ENCODE measurements at regions not wholly inside any gene's neighbourhood (a gene's known extent, or its start where the extent isn't known, plus 50 kb on each side); places are given as distances from the start of the nearest gene placed in this dataset.

DNA sequence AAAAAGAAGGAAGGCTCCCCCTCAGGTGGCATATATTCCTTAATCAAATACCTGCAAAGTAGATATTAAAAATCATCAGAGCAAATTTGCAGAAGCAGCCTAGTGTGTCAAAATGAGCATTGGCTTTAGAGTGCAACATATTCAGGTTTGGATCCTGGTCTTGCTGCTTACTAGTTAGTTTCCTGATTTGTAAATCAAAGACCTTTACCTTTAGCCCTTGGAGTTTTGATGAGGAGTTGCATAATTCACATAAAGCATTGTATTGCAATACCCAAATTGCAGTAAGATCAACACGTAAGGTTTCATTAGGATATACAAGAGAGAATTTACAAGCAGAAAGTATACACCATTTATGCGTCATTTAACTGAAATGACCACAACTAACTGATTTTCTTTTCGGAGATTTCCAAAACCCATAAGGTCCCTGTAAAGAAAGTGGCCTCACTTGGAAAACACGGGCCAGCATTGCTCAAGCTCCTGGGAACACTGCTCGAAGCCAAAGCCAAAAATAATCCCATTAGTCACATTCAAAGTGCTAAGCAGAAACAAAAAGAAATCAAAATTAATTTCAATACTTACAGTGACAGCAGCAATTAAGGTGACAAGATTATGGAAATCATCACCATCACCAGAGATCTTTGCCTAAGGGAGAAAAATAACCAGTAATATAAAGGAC lies 415.9 kb upstream of the ERCC4 start:
- no peak for DNase-seq
- Histone ChIP-seq H3K4me1 (ENCODE audit: control insufficient read depth, insufficient read depth, low read length) (no peaks in the 10 kb centered on the region), H3K27ac (ENCODE audit: low read length) (no peak overlapping the region), H3K36me3 (ENCODE audit: control insufficient read depth, insufficient read depth, low read length) (no peaks in the 10 kb centered on the region), H3K9me3 (ENCODE audit: control insufficient read depth, low read depth, low read length) (no peaks in the 10 kb centered on the region), H3K27me3 (ENCODE audit: control insufficient read depth, insufficient read depth, low read length) (no peaks in the 10 kb centered on the region), H3K4me3 (ENCODE audit: low read length) (no peak overlapping the region)
- 90% methylated on average over 3 of the region's 5 CpGs for WGBS (ENCODE audit: insufficient coverage, low lambda C conversion rate)

DNA sequence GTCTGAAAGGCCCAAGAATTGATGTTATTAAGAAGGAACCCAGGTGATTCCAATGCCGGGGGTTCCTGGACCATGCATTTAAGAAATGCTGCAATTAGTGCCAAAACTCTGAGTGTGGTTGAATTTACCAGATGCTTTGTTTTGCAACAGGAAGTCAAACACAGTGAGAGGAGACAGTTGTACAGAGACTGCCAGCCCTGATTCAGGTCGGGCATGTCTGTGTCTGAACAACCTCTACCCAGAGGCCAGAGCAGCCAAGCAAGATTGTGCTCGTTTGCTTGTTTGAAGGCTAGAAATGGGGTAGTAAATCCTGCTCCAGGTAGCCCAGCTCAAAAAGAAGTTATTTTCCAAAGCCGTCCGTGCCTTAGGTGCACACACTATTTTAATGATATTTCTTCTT lies 412.4 kb upstream of the ERCC4 start:
- Histone ChIP-seq H3K36me3 (ENCODE audit: control insufficient read depth, insufficient read depth, low read length) (no peaks in the 10 kb centered on the region), H3K4me3 (ENCODE audit: low read length) (no peak overlapping the region), H3K27me3 (ENCODE audit: control insufficient read depth, insufficient read depth, low read length) (no peaks in the 10 kb centered on the region), H3K4me1 (ENCODE audit: control insufficient read depth, insufficient read depth, low read length) (no peaks in the 10 kb centered on the region), H3K9me3 (ENCODE audit: control insufficient read depth, low read depth, low read length) (no peaks in the 10 kb centered on the region), H3K27ac (ENCODE audit: low read length) (no peak overlapping the region)
- no peak for DNase-seq
- WGBS (ENCODE audit: insufficient coverage, low lambda C conversion rate) = no CpG with 5 or more reads among the region's 5 CpGs

DNA sequence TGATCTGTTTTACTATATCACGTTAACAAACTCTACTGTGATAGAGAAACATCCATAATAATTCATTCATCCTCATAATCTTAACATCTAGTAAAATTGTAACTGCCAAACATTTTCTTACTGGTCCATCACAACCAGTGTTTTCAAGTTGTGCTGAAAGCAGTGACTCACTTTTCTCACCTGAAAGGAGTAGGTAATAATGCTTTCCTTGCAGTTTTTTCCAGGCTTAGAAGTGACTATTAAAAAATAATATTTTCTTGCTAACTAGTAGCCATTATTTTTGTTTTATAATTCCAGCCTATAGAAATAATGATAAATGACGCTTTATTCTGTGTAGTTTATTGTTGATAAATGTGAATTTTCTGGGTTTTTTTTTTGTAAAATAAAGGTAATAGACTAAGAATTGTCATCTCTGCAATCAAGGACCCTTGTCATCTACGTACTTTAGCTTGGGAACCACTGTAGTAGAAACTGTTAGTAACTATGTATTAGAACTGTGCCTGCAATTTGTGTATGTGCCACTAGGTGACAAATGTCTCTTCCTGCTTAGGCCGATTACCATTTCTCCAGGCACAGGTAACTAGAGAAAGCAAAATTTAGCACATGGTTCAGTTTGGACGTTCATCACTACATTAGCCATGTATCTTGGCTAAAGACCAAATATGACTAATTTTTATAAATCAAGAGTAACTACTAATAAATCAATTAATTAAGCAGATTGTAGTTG lies 409.4 kb upstream of the ERCC4 start:
- 88% methylated on average over 2 of the region's 5 CpGs for WGBS (ENCODE audit: insufficient coverage, low lambda C conversion rate)
- Histone ChIP-seq H3K4me3 (ENCODE audit: low read length) (no peak overlapping the region), H3K4me1 (ENCODE audit: control insufficient read depth, insufficient read depth, low read length) (no peaks in the 10 kb centered on the region), H3K9me3 (ENCODE audit: control insufficient read depth, low read depth, low read length) (no peaks in the 10 kb centered on the region), H3K27ac (ENCODE audit: low read length) (no peak overlapping the region), H3K27me3 (ENCODE audit: control insufficient read depth, insufficient read depth, low read length) (no peaks in the 10 kb centered on the region), H3K36me3 (ENCODE audit: control insufficient read depth, insufficient read depth, low read length) (no peaks in the 10 kb centered on the region)
- no peak for DNase-seq

DNA sequence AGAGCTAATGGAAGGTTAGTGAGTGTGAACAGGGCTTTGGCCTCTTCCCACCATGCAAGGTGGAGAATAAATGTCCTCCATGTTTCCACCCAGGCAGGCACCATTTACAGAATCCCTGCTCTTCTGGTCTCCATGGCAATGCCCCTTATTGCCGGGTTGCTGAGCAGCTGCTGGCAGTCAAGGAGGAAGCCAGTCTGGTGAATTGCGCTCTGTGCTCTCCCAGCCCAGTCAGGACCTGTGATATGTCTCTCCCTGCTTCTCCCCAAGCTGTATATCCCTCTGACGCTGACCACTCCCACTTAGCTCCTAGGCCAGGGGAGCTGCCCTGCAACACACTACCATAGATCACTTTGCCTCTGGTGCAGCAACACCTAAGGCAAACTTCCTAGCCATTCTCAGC lies 402.1 kb upstream of the ERCC4 start:
- no CpG with 5 or more reads among the region's 3 CpGs for WGBS (ENCODE audit: insufficient coverage, low lambda C conversion rate)
- DNase-seq = no peak
- no peaks in the 10 kb centered on the region for H3K36me3 ChIP-seq (ENCODE audit: control insufficient read depth, insufficient read depth, low read length)
- H3K27ac ChIP-seq (ENCODE audit: low read length) = no peak overlapping the region
- no peak overlapping the region for H3K4me3 ChIP-seq (ENCODE audit: low read length)
- H3K4me1 ChIP-seq (ENCODE audit: control insufficient read depth, insufficient read depth, low read length) = no peaks in the 10 kb centered on the region
- H3K9me3 ChIP-seq (ENCODE audit: control insufficient read depth, low read depth, low read length) = no peaks in the 10 kb centered on the region
- H3K27me3 ChIP-seq (ENCODE audit: control insufficient read depth, insufficient read depth, low read length) = no peaks in the 10 kb centered on the region

DNA sequence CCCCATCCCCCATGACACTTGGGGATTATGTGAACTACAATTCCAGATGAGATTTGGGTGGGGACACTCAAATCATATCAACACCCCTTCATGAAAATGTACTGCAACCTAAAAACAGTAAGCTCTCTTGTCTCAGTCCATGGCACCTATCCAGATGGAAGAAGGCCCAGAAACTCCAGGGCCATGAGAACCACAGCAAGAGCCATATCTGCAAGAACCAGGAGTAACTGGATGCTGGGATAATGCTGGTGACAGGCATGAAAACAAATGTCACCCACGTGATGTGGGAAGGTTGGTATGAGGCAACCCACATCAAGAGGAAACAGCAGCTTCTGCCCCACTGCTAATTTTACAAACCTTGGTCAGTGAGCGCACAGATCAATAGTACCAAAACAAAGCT lies 400.1 kb upstream of the ERCC4 start:
- 100% methylated on average over 1 of the region's 2 CpGs for WGBS (ENCODE audit: insufficient coverage, low lambda C conversion rate)
- no peaks in the 10 kb centered on the region for H3K9me3 ChIP-seq (ENCODE audit: control insufficient read depth, low read depth, low read length)
- H3K4me3 ChIP-seq (ENCODE audit: low read length) = no peak overlapping the region
- no peaks in the 10 kb centered on the region for H3K36me3 ChIP-seq (ENCODE audit: control insufficient read depth, insufficient read depth, low read length)
- no peak overlapping the region for H3K27ac ChIP-seq (ENCODE audit: low read length)
- DNase-seq = no peak
- H3K4me1 ChIP-seq (ENCODE audit: control insufficient read depth, insufficient read depth, low read length) = no peaks in the 10 kb centered on the region
- H3K27me3 ChIP-seq (ENCODE audit: control insufficient read depth, insufficient read depth, low read length) = no peaks in the 10 kb centered on the region

DNA sequence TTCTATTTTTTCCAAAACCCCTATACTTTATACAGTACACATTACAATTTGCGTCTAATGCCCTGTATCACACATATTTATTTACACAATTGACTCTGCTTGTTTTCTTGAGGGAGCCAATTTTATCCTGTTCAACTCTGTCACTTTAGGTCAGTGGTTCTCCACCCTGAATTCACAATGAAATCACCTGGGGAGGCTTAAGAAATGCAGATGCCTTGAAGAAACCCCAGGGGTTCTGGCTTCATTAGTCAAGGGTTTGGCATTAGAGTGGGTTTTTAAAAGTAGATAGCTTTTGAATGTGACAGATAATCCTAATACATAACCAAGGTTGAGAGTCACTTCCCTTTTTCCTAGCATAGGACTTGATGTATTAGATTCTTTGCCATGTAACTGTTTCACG lies 398.6 kb upstream of the ERCC4 start:
- Histone ChIP-seq H3K27me3 (ENCODE audit: control insufficient read depth, insufficient read depth, low read length) (no peaks in the 10 kb centered on the region), H3K4me3 (ENCODE audit: low read length) (no peak overlapping the region), H3K4me1 (ENCODE audit: control insufficient read depth, insufficient read depth, low read length) (no peaks in the 10 kb centered on the region), H3K27ac (ENCODE audit: low read length) (no peak overlapping the region), H3K9me3 (ENCODE audit: control insufficient read depth, low read depth, low read length) (no peaks in the 10 kb centered on the region), H3K36me3 (ENCODE audit: control insufficient read depth, insufficient read depth, low read length) (no peaks in the 10 kb centered on the region)
- DNase-seq = no peak
- WGBS (ENCODE audit: insufficient coverage, low lambda C conversion rate) = no CpG with 5 or more reads among the region's 2 CpGs

DNA sequence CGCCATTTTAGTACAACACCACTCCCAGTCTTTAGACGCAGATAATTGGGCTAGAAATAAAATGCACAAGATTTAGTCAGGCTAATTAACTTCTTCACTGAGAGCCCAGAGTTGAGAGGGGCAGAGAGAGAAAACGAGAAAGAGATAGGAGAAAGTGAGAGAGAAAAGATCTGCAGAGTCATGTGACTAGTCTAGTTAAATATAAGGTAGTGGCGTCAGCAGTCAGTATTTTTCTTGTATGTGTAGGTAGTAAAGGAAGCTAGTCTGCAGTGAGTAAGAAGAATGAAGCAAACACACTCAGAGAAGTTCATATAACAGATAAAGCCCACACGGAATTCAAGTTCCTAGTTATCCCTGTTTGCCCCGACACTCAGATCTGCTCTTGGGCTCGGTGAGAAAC lies 392.6 kb upstream of the ERCC4 start:
- Histone ChIP-seq H3K4me1 (ENCODE audit: control insufficient read depth, insufficient read depth, low read length) (peaks cover 14% of the 10 kb centered on the region), H3K27ac (ENCODE audit: low read length) (no peak overlapping the region), H3K36me3 (ENCODE audit: control insufficient read depth, insufficient read depth, low read length) (no peaks in the 10 kb centered on the region), H3K9me3 (ENCODE audit: control insufficient read depth, low read depth, low read length) (no peaks in the 10 kb centered on the region), H3K27me3 (ENCODE audit: control insufficient read depth, insufficient read depth, low read length) (no peaks in the 10 kb centered on the region), H3K4me3 (ENCODE audit: low read length) (no peak overlapping the region)
- peak in 1 of 2 donors; percentile 30 for DNase-seq
- WGBS (ENCODE audit: insufficient coverage, low lambda C conversion rate) = 79% methylated on average over 2 of the region's 7 CpGs

DNA sequence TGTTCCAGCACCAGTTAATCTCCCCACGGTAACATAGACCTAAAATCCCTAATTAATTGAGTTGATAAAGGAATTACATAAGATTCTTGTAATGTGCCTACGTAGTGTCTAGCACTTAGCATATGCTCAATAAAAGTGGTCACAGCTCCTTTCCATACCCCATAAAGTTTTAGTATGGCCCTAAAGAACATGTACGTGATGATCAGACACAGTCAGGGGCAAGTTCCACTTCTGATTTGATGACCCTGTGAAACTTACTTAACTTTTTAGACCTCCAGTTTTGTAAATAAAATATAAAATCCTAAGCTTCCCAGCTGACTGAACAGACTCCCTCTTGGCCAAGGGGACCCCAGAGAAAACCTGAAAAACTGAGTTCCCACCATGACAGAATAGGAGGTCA lies 391.3 kb upstream of the ERCC4 start:
- Histone ChIP-seq H3K27me3 (ENCODE audit: control insufficient read depth, insufficient read depth, low read length) (no peaks in the 10 kb centered on the region), H3K4me1 (ENCODE audit: control insufficient read depth, insufficient read depth, low read length) (peaks cover 14% of the 10 kb centered on the region), H3K36me3 (ENCODE audit: control insufficient read depth, insufficient read depth, low read length) (no peaks in the 10 kb centered on the region), H3K9me3 (ENCODE audit: control insufficient read depth, low read depth, low read length) (no peaks in the 10 kb centered on the region), H3K27ac (ENCODE audit: low read length) (peak overlapping the region; percentile 86), H3K4me3 (ENCODE audit: low read length) (no peak overlapping the region)
- WGBS (ENCODE audit: insufficient coverage, low lambda C conversion rate) = no CpG with 5 or more reads among the region's 3 CpGs
- DNase-seq = peak; percentile 53 to 75

DNA sequence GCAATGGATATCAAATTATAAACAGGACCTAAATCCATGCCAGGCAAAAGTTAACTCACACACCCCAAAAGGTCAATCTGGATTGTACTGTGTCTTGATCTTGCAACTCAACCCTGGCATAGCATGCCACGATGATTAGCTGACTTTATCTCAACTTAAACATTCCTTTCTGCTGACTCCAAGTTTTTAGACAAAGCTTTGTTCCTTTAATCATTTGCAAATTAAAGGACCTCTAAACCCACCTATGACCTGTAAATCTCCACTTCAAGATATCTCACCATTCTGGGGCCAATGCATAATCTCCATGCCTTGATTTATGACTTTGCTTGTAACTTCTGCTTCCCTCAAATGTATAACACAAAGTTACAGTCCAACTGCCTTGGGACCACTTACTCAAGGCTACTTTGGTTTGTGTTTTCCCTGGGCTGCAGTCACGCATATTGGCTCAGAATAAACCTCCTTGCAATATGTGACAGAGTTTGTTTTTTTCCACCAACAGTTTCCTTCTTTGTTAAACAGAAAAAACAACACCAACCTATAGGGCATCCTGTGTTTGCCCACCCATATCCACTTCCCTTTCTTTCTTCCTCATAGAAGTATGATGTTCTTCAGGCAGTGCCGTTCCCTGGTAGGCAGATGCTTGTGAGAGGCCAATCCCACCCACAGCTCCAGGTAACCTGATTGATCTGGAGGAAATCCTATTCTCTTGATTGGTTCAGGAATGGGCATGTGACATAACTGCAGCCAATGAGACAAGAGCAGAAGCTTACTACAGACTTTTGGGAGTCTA lies 390.6 kb upstream of the ERCC4 start:
- Histone ChIP-seq H3K27me3 (ENCODE audit: control insufficient read depth, insufficient read depth, low read length) (no peaks in the 10 kb centered on the region), H3K27ac (ENCODE audit: low read length) (peak overlapping the region; percentile 86), H3K9me3 (ENCODE audit: control insufficient read depth, low read depth, low read length) (no peaks in the 10 kb centered on the region), H3K4me3 (ENCODE audit: low read length) (no peak overlapping the region), H3K4me1 (ENCODE audit: control insufficient read depth, insufficient read depth, low read length) (peaks cover 14% of the 10 kb centered on the region), H3K36me3 (ENCODE audit: control insufficient read depth, insufficient read depth, low read length) (no peaks in the 10 kb centered on the region)
- DNase-seq = peak; percentile 62 to 86
- WGBS (ENCODE audit: insufficient coverage, low lambda C conversion rate) = 17% methylated on average over 1 of the region's 3 CpGs

DNA sequence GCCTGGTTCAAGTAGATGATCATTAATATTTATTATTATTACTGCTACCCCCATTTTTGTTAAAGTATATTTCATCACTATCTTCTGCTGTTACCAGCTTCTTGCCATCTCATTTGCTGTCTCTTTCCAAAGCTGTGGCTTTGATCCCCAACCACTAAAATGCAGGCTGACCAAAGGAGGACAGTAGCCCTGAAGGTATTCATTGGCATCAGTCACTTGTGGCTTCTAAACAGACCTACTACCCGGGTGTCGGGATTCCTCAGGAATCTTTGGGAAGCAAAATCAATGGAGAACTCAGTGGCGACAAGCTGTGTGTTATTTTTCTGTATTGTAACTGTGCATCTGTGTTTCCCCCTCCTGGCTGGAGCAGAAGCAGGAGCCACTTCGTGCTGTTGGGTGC lies 379.2 kb upstream of the ERCC4 start:
- Histone ChIP-seq H3K27ac (ENCODE audit: low read length) (no peak overlapping the region), H3K27me3 (ENCODE audit: control insufficient read depth, insufficient read depth, low read length) (no peaks in the 10 kb centered on the region), H3K9me3 (ENCODE audit: control insufficient read depth, low read depth, low read length) (no peaks in the 10 kb centered on the region), H3K4me1 (ENCODE audit: control insufficient read depth, insufficient read depth, low read length) (no peaks in the 10 kb centered on the region), H3K36me3 (ENCODE audit: control insufficient read depth, insufficient read depth, low read length) (no peaks in the 10 kb centered on the region), H3K4me3 (ENCODE audit: low read length) (no peak overlapping the region)
- no peak for DNase-seq
- no CpG with 5 or more reads among the region's 4 CpGs for WGBS (ENCODE audit: insufficient coverage, low lambda C conversion rate)
